Activated gamma-delta T cell treated with anti-CD3 and anti-CD28 coated beads, Interleukin-2, amount 50 U/mL, for 16 hours (primary cell): ENCODE measurements at regions not wholly inside any gene's neighbourhood (a gene's known extent, or its start where the extent isn't known, plus 50 kb on each side); places are given as distances from the start of the nearest gene placed in this dataset.

Source experiments
- DNase-seq: peaks from one replicate; pipeline ENCODE4 v3.0.0-alpha.2; 2020; ENCODE audit warnings: low read depth

DNA sequence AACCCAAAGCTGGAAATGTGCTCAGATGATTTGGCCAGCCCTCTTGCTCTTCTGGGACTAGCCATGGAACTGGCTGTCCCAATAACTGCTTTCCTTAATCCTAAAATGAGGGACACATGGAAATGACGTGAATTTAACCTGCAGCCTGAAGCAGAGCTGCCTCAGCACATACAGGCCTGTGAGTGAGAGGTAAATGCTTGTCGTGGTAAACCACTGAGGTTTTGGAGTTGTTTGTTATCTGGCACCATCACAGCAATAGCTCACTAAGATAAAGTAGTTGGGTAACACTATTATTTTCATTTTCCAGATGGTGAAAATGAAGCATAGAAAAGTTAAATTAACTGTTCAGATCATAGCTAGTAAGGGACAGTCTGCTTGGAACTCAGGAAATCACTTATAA is 333.4 kb upstream of the CHD6 start:
- no peak for DNase-seq

DNA sequence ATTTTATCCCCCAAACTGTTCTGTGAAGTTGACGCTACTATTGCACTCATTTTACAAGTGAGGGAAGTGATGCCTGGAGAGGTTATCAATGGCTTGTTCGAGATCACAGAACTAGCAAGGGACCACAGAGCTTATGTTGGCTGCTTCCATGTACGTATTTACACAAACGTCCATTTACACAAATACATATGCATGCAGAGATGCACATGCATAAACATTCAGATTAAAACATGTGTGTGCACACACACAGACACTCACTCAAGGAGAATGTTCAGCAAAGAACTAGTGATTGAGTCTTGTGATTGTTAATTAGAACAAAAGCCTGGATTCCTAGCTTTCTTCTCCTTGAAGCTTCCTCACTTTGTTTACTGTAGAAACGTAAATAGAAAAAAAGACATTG is 321.5 kb upstream of the CHD6 start:
- DNase-seq, result no peak

GRCh38 chr20:41938353-41938752 is 320.2 kb upstream of the CHD6 start:
- DNase-seq, result no peak

- DNase-seq, result no peak
Observed at GRCh38 chr20:41935259-41935791, 317.1 kb upstream of the CHD6 start.

- DNase-seq, result no peak
Observed at GRCh38 chr20:41932431-41932830, 314.3 kb upstream of the CHD6 start.

GRCh38 chr20:41927655-41928054 is 309.5 kb upstream of the CHD6 start:
- DNase-seq, result no peak

- no peak for DNase-seq
Observed at GRCh38 chr20:41927189-41927588, 309.0 kb upstream of the CHD6 start.

DNA sequence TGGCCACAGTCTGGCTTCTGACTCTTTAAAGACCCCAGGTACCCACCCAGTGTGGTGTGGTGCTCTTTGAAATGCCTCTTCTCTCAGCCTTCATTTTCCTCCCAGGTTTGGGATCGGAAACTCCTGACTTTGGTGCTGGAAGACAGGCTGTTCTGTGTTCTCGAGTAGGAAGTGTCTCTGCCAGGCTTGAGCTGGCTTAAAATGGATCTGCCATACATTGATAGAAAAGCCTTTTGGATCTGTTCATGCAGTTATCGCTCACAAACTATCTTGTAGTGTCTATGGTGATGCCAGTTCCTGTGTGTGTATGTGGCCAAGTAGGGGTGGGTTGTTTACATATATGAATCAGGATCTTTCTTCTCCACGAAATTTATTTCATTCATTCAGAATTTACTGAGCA is 307.3 kb upstream of the CHD6 start:
- DNase-seq, result no peak

- DNase-seq, result no peak
Observed at GRCh38 chr20:41923624-41924023, 305.4 kb upstream of the CHD6 start.

DNA sequence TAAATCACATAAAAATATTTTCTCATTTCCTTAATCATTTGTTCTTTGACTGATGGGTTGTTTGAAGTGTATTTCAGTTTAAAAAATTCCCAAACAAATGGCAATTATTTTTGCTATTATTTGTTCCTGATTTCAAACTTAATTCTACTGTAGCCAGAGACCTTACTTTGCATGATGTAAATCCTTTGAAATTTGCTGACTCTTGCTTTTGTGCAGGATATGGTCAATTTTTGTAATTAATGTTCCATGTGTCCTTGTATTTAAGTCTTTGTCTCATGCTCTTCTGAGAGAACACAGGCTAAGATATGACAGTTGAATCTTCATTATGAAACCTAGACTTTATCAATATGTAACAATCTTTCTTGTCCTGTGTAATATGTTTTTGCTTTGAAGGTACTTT is 295.0 kb upstream of the CHD6 start:
- no peak for DNase-seq

DNA sequence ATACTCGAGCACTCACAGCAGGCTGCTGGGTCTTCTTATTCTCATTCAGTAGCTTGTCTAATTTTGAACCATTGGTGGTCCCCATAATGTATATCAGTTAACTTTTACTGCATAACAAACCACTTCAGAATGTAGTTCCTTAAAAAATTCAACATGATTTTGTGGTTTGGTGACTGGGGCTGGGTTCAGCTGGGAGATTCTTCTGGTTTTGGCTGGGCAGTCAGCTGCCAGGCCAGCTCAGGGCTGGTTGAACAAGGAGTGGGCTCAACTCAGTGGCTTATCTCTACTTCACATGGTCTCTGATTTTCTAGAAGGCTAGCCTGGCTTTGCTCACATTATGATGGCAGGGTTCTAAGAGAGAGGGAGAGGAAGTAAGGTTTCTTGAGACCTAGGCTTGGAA is 292.4 kb upstream of the CHD6 start:
- DNase-seq, result no peak

DNA sequence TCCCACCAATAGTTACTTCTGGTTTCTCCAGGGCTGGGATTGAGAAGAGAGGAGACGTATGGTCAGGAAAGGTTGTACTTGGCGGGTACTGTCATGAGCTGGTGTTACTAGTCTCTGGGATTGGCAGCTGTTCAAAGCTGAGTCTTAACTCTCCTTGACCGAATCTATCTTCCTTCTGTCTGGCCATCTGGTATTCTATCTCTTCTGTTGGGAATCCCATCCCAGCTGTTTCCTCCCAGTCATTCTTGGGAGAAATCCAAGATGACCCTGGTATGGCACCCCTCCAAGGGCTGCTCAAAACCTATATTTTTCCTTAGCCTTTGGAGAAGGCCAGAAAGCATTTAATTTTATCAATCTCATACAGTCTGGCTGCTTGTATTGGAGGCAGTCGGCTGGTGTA is 287.0 kb upstream of the CHD6 start:
- no peak for DNase-seq

- no peak for DNase-seq
Observed at GRCh38 chr20:41903586-41903985, 285.4 kb upstream of the CHD6 start.

DNA sequence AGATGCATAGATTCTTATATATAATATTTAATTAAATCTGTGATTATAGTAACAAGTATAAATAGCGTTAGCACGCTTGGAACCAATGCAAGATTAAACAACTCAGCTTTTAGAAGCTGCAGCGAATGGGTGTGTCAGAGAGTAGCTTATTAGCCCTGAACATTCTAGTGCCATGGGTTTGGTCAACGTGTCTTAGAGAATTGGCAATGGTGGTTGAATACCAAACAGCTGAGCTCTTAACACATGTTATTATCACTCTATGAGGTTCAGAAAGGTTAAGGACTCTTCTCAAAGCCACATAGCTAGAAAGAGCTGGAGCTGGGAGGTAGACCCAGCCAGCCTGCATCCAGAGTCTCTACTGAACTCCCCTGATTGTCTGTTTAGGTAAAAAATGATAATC is 284.2 kb upstream of the CHD6 start:
- no peak for DNase-seq

- no peak for DNase-seq
Observed at GRCh38 chr20:41900201-41900691, 282.1 kb upstream of the CHD6 start.

DNA sequence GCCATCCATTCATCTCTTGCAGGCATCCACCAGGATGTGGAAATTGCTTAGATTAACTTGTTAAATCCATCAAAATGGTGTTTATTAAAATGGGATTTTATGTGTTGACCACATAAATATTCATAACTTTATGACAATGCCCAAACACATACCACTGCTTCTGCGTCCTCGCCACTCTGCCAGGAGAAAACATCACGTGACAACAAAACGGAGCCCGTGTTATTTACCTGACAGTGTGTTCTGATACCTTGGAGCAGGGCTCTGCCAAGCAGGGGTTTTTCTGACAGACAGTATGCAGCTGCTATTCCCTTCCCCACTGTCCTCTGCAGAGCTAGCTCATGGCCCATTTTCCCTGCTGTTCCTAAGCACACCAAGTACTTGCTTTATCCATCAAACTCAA is 279.5 kb upstream of the CHD6 start:
- no peak for DNase-seq

DNA sequence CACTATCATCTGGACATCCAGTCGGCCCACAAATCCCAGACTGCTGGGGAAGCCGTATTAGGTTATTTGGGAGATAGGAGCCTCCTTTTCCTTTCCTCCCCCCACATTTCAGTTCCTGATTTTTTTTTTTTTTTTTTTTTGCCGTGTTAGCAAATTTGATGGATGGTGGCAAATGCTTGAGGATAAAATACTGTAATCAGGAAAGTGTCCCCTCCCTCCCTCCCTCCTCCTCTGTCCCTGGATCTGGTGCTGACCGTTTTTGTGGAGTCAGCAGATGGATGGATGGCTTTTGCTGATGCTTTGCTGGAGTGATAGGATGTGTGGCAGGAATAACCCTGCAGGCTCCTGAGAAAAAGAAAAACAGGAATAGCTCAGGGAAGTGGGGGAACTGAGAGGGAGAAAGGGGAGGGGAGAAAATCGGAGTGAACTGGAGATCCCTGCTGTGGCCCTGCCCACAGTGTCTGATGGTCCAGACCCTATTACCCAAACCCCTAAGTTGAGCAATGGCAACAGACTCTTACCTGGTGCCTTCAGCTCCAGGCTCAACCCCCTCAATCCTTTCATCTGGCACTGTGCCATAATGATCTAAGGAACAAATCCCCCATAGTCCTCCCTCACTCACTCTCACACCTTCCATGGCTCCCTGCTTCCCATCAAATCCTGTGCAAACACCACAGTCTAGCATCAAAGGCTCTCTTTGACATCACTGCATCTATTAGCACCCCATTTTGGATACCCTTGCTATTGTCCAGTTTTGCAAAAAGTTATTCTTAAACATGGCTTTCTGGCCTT is 277.3 kb upstream of the CHD6 start:
- DNase-seq, result no peak

- DNase-seq, result no peak
Observed at GRCh38 chr20:41894255-41894963, 276.2 kb upstream of the CHD6 start.

GRCh38 chr20:41892031-41892430 is 273.9 kb upstream of the CHD6 start:
- DNase-seq, result no peak

DNA sequence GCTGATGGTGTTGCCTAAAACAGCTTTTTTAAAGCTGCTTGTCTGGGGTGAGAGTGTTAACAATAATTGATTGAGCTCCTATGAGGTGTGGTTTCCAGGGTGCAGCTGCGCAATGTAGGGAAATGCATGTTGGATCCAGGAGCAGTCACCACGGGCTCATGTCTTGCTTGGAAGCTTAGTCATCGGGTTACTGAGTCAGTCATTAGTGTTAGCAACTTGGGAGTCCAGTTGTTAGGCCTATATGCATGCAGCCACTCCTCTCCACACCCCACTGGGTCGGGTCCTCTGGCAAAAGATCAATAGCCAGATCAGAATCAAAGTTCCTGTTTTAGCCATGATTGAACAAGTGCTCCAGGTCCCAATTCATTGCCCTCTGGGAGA is 271.7 kb upstream of the CHD6 start:
- no peak for DNase-seq

DNA sequence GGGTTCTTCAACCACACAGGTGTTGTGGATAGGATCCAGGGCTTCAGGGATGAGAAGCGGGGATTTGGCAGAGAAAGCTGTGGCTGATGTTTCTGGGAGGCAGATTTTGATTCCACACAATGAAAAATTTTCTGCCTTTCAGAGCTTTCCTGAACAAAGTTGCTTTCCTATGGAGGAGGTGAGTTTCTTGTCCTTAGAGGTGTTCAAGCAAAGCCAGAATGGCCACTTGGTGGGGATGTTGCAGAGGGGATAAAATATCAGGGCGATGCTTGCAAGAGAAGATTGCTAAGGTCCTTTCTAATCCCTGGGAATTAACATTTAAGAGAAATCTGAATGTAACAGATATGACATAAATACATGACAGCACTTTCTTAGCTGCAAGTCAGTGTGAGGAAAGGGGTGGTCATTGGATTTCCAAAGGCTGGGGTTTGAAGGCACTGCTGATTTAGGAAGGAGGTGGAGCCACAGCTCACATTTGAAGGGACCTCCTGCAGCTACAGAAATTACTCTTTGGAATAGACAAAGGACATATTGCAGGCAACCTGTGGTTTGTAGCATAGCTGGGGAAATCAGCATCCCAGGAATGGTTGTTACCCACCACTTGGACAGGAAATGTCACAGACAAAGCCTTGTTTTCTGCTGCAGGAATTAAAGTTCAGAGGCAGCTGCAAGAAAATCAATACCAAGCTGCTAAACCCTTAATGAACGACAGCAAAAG is 271.1 kb upstream of the CHD6 start:
- no peak for DNase-seq

GRCh38 chr20:41888434-41888833 is 270.3 kb upstream of the CHD6 start:
- no peak for DNase-seq

DNA sequence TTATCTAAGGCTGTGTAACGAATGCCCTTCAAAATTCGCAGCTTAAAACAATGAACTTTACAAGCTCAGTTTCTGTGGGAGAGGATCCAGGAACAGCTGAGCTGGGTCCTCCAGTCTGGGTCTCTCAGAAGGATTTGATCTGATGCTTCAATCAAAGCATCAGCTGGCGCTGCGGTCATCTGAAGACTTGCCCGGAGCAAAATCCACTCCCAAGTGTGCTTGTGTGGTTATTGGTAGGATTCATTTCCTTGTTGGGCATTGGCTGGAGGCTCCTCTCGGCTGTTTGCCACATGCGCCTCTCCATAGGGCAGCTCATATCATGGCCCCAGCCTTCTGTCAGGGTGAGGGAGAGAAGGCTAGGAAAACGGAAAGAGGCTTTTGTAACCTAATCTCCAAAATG is 269.3 kb upstream of the CHD6 start:
- DNase-seq, result no peak
